Astrocyte of the hippocampus (primary cell): ENCODE measurements at regions not wholly inside any gene's neighbourhood (a gene's known extent, or its start where the extent isn't known, plus 50 kb on each side); places are given as distances from the start of the nearest gene placed in this dataset.

Source experiments
- DNase-seq: peaks from one replicate; pipeline ENCODE4 v3.0.0; 2011; ENCODE audit warnings: low read depth, low spot score

GRCh38 chr5:3281366-3281765 lies 314.3 kb upstream of the IRX1 start:
- no peak for DNase-seq

- no peak for DNase-seq
These were observed 317.0 kb upstream of the IRX1 start for GRCh38 chr5:3278643-3279042.

- DNase-seq, result no peak
These were observed 317.9 kb upstream of the IRX1 start for GRCh38 chr5:3277590-3278196.

- no peak for DNase-seq
These were observed 318.7 kb upstream of the IRX1 start for GRCh38 chr5:3276896-3277295.

- no peak for DNase-seq
These were observed 326.1 kb upstream of the IRX1 start for GRCh38 chr5:3269395-3270169.

GRCh38 chr5:3268760-3269330 lies 326.8 kb upstream of the IRX1 start:
- DNase-seq, result no peak

GRCh38 chr5:3266861-3267260 lies 328.8 kb upstream of the IRX1 start:
- DNase-seq, result no peak

- no peak for DNase-seq
These were observed 329.7 kb upstream of the IRX1 start for GRCh38 chr5:3265936-3266335.

- no peak for DNase-seq
These were observed 330.3 kb upstream of the IRX1 start for GRCh38 chr5:3265131-3265885.

GRCh38 chr5:3262451-3262850 lies 333.2 kb upstream of the IRX1 start:
- DNase-seq, result no peak

GRCh38 chr5:3261081-3261480 lies 334.6 kb upstream of the IRX1 start:
- DNase-seq, result no peak

- no peak for DNase-seq
These were observed 337.6 kb upstream of the IRX1 start for GRCh38 chr5:3258050-3258449.

GRCh38 chr5:3252235-3252634 lies 343.4 kb upstream of the IRX1 start:
- no peak for DNase-seq

GRCh38 chr5:3251784-3252183 lies 343.8 kb upstream of the IRX1 start:
- DNase-seq, result no peak

GRCh38 chr5:3249401-3249800 lies 346.2 kb upstream of the IRX1 start:
- no peak for DNase-seq

GRCh38 chr5:3237276-3237868 lies 358.3 kb upstream of the IRX1 start:
- no peak for DNase-seq

GRCh38 chr5:3234566-3234965 lies 361.1 kb upstream of the IRX1 start:
- no peak for DNase-seq

- DNase-seq, result no peak
These were observed 364.7 kb upstream of the IRX1 start for GRCh38 chr5:3230941-3231340.

- DNase-seq, result no peak
These were observed 365.4 kb upstream of the IRX1 start for GRCh38 chr5:3230254-3230653.

GRCh38 chr5:3226196-3226920 lies 369.3 kb upstream of the IRX1 start:
- DNase-seq, result peak; percentile 9

- no peak for DNase-seq
These were observed 370.3 kb upstream of the IRX1 start for GRCh38 chr5:3225201-3225960.
